ENCODE measurements at regions not wholly inside any gene's neighbourhood (a gene's known extent, or its start where the extent isn't known, plus 50 kb on each side); places are given as distances from the start of the nearest gene placed in this dataset.

GRCh38 chr1:10901091-10901890 lies 104.8 kb upstream of the CASZ1 start:
- H3K9me3 Mint-ChIP-seq = no peaks in the 10 kb centered on the region
- CTCF ChIA-PET = interaction anchor here (1.0 to 1.6 kb wide), 2 partner anchors 8 to 39 kb away, joined by 4 to 8 read pairs; no protein-coding TSS in a partner anchor
- TF ChIP-seq CTCF (IDR thresholded peaks at IDR 0.05) = no peak
- intact Hi-C loops (cut with micrococcal nuclease) = no loop called here
- H3K36me3 Mint-ChIP-seq (ENCODE audit: low read depth) = no peaks in the 10 kb centered on the region
- H3K27me3 Mint-ChIP-seq = no peaks in the 10 kb centered on the region
- H3K4me1 Mint-ChIP-seq (ENCODE audit: low read depth) = peaks cover 26% of the 10 kb centered on the region
- no peak overlapping the region for H3K4me3 Mint-ChIP-seq
- H3K27ac Mint-ChIP-seq = no peak overlapping the region
- POLR2A ChIA-PET = no interaction called here
- DNase-seq (no peak), ATAC-seq (no peak)

DNA sequence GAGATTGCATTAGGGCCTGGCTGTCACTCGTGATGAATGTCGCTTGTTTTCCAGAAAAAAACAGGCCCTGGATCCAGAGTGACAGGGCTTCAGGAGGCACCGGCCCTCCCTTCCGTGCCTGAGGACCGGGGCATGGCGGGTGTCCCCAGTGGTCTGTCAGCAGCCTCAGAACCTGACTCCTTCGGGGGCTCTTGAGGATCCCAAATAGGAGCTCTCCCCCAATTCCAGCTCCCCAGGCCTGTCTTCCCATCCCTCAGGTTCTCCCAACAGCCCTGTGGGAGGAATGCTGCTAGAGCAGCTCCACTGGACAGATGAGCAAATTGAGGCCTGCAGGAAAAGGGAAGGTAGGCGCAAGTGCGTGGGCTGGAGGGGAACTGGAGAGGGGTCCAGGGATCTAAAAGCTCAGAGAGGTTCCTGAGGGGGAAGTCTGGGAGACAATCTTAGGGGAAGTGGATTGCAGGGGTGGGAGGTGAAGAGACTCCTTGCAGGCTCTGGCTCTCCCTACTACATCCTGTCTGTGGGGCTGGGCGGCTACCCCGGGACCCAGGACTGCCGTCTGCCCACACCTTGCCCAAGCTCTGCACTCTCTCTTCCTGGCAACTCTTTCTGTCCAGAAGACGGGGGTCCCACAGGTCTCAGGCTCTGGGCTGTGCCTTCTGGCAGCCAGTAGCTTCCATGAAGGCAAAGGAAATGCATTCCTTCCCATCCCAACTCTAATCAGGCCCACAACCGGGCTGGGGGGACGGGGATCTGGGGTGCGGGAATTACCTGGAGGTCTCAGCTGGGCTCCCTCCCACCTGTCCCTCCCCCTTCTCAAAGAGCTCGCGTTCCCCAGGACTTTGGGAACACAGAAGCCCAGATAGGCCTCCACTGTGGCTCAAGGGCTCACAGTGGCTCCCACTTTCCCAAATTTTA lies 105.7 kb upstream of the CASZ1 start:
- CTCF ChIA-PET = interaction anchor here (1.0 kb wide), 1 partner anchor 209 kb away, joined by 4 read pairs; no protein-coding TSS in a partner anchor
- H3K27ac Mint-ChIP-seq = no peak overlapping the region

GRCh38 chr1:10903421-10903820 lies 107.0 kb upstream of the CASZ1 start:
- Mint-ChIP-seq H3K4me3 (no peak overlapping the region), H3K27ac (no peak overlapping the region), H3K27me3 (no peaks in the 10 kb centered on the region), H3K36me3 (ENCODE audit: low read depth) (no peaks in the 10 kb centered on the region), H3K4me1 (ENCODE audit: low read depth) (peaks cover 33% of the 10 kb centered on the region), H3K9me3 (no peaks in the 10 kb centered on the region)
- ATAC-seq = no peak
- ChIA-PET POLR2A (no interaction called here), CTCF (interaction anchor here (0.9 to 1.8 kb wide), 5 partner anchors 38 to 409 kb away, joined by 3 to 7 read pairs (median 4); no protein-coding TSS in a partner anchor)
- no peak for DNase-seq
- no peak for TF ChIP-seq CTCF (IDR thresholded peaks at IDR 0.05)
- intact Hi-C loops (cut with micrococcal nuclease) = no loop called here

More for the DNA sequence above, 105.7 kb upstream of the CASZ1 start:
- no peak for TF ChIP-seq CTCF (IDR thresholded peaks at IDR 0.05)
- Mint-ChIP-seq H3K36me3 (ENCODE audit: low read depth) (no peaks in the 10 kb centered on the region), H3K4me3 (no peak overlapping the region), H3K9me3 (no peaks in the 10 kb centered on the region), H3K4me1 (ENCODE audit: low read depth) (peaks cover 33% of the 10 kb centered on the region), H3K27me3 (no peaks in the 10 kb centered on the region)
- no peak for DNase-seq
- POLR2A ChIA-PET = no interaction called here
- intact Hi-C loops (cut with micrococcal nuclease) = no loop called here
- no peak for ATAC-seq

GRCh38 chr1:10903821-10904220 lies 107.4 kb upstream of the CASZ1 start:
- H3K36me3 Mint-ChIP-seq (ENCODE audit: low read depth) = no peaks in the 10 kb centered on the region
- H3K27ac Mint-ChIP-seq = no peak overlapping the region
- POLR2A ChIA-PET = interaction anchor here (0.8 to 1.1 kb wide), 2 partner anchors 38 to 64 kb away, joined by 3 to 4 read pairs; no protein-coding TSS in a partner anchor
- CTCF ChIA-PET = interaction anchor here (0.9 to 1.8 kb wide), 5 partner anchors 38 to 409 kb away, joined by 3 to 7 read pairs (median 3); no protein-coding TSS in a partner anchor
- intact Hi-C loops (cut with micrococcal nuclease) = no loop called here
- peaks cover 33% of the 10 kb centered on the region for H3K4me1 Mint-ChIP-seq (ENCODE audit: low read depth)
- no peaks in the 10 kb centered on the region for H3K27me3 Mint-ChIP-seq
- ATAC-seq (peak; percentile 74), DNase-seq (peak; percentile 55)
- no peaks in the 10 kb centered on the region for H3K9me3 Mint-ChIP-seq
- H3K4me3 Mint-ChIP-seq = no peak overlapping the region
- no peak for TF ChIP-seq CTCF (IDR thresholded peaks at IDR 0.05)
